NCI-H2107 treated with DMSO at 0.1 percent for 48 hours (cell line): ENCODE measurements at regions not wholly inside any gene's neighbourhood (a gene's known extent, or its start where the extent isn't known, plus 50 kb on each side); places are given as distances from the start of the nearest gene placed in this dataset.
"Not testable (repeated sequence)": the region's sequence is repeated elsewhere in the genome, so short reads cannot be mapped to it uniquely, and the experiment has no call there.

Experiments used
- DNase-seq: peaks from one replicate; lab custom pipeline; 2025; ENCODE audit not compliant: unreplicated experiment; lab: John Stamatoyannopoulos, UW

DNA sequence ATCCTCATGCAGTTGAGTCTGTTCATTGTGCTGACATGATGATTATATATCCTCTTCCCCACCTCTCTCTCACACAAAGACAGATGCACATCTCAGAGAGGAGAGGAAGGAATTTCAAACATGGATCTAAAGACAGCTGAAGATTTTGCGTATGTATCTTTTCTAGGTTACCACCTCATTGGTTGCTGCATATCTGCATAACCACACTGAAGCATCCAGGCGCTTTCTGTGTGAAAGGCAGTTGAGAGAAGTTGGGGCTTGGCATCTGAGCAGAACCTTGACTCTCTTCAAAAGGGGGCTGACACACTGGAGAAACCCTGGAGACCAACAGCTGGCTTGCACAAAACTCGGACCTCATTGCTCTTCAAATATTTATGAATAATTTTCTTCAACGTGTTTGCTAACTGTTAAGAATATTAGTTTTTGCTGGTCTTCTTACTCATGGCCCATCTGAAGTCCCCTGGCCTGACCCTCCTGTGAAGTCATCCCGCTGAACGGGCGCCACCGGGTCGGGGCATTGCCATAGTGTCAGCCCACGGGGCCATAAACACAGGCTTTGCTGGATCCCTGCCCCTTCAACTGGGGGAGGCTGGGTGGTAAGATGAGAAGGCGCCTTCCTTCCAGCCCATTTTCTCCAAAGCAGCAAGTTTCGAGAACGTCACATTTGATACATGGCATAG is 593.2 kb upstream of the CLINT1 start:
- no peak for DNase-seq

DNA sequence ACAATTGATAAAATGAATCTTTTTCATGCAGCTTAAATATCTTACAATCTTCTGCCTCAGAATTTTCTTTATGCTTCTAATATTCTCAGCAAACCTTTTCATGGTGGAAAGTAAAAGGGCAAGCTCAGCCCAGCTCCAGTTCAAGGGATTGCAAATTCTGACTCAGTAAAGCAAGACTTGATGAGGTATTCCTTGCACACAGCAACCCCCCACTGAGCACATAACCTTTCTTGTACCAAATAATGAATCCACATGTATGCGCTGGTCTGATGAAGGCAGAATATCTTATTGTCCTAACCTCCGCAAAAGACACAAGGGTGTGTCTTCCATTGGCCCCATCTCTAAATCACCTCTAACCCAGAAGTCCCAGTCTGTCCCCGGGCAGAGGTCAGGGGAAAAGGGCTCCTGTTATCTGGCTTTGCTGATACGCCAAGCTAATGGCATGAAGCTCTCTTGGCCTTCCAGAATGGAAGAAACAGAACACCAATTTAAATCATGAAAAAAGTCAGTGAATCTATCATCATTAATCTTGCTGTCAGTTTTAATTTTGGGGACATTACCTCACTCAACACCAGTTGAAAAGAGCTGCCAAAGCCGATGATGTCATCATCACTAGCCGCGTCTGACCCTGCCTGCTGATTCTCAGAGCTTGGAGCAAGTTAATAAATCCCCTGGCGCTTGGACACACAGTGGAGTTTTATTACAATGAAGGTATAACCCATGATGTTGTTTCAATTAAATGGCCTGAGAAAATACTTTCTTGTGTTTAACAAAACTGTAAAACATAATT is 592.5 kb upstream of the CLINT1 start:
- no peak for DNase-seq

- DNase-seq = no peak
These were observed 591.8 kb upstream of the CLINT1 start for GRCh38 chr5:158450751-158451171.

GRCh38 chr5:158446761-158447160 is 587.8 kb upstream of the CLINT1 start:
- DNase-seq = not testable (repeated sequence)

GRCh38 chr5:158439204-158439603 is 580.3 kb upstream of the CLINT1 start:
- DNase-seq = not testable (repeated sequence)

GRCh38 chr5:158436271-158437065 is 577.5 kb upstream of the CLINT1 start:
- no peak for DNase-seq

- DNase-seq = no peak
These were observed 576.2 kb upstream of the CLINT1 start for GRCh38 chr5:158435161-158435616.

DNA sequence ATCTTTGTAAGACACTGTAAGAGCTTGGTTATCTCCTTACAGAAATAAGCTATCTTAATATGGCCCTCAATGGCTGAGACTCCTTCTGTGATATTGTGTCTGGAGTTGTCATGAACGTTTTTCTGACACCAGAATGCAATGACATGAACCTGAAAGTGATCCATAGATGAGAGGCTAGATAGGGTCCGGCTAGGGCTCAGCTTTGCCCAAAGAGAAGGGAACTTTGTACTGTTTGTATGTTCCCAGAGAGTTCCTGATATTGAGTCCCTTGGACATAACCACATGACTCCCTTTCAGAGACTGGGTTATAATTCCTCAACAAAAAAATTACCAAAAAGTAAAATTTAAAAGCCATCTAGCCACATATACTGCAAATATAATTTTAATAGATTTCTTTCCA is 575.8 kb upstream of the CLINT1 start:
- DNase-seq = no peak

- no peak for DNase-seq
These were observed 574.7 kb upstream of the CLINT1 start for GRCh38 chr5:158433634-158434033.

DNA sequence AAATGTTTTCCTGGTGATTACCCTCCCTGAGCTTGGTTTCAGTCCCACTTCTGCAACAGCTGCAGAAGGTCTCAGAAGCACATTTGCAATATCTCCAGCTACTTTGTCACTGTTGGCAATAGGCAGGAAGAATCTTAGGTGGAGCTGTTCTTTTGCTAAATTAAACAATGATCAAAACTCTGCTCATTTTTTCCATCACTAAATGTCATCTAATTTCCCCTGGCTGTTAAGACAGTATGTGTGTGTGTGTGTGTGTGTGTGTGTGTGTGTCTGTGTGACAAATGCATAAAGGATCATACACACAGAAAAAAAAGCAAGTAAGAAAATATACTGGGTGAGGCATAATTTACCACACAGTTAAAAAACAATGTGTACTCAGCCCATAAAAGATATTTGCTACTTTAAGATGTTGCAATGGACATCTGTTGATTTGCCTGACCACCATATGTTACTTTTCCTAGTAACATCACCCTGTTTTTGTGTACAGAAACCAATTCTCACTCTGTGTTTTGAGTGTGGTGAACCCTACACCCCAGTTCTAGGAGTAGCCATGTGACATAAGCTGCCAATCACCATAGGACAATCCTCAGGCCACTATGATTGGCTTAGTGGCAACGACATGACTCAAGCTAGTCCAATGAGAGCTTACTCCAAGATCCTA is 572.6 kb upstream of the CLINT1 start:
- DNase-seq = no peak

DNA sequence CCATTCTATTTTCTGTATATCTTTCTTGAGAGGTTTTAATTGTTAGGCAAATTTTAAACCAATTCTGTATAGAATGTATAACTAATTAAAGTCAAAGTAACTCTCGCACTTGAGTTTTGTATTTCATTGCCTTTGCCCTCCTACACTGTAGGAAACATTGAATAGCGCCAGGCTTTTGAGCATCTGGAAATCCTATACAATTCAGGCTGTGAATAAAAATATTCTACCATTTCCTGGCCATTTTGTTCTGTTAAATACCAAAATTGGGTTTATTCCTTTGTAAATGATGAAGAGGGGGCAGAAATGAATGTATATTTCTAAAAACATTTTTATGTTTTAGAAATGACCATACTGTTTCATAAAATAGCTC is 571.8 kb upstream of the CLINT1 start:
- no peak for DNase-seq

DNA sequence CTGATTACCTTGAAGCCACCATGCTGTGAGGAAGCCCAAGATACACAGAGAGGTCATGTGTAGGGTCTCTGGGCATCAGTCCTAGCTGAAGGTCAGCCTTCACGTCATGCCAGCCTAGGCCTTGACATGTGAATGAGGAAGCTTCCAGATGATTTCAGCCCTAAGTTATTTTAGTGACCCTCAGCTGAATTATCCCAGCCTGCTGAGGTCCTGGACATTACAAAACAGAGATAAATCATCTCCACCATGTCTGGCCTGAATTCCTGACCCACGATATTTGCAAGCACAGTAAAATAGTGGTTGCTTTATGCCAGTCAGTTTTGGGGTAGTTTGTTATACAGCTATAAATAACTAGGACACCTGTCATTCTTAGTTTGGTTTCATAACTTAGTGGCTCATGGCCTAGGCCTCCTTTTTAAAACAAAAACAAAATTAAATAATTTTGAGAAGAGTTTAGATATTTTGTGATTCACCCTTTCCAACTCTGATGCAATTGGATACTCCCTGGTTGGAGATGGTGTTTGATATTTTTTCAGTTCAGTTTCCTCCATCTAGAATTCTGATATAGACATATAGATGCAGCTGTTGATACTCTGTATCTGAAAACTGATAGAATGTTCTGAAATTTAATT is 571.3 kb upstream of the CLINT1 start:
- DNase-seq = no peak

- DNase-seq = no peak
These were observed 570.6 kb upstream of the CLINT1 start for GRCh38 chr5:158429564-158429963.

DNA sequence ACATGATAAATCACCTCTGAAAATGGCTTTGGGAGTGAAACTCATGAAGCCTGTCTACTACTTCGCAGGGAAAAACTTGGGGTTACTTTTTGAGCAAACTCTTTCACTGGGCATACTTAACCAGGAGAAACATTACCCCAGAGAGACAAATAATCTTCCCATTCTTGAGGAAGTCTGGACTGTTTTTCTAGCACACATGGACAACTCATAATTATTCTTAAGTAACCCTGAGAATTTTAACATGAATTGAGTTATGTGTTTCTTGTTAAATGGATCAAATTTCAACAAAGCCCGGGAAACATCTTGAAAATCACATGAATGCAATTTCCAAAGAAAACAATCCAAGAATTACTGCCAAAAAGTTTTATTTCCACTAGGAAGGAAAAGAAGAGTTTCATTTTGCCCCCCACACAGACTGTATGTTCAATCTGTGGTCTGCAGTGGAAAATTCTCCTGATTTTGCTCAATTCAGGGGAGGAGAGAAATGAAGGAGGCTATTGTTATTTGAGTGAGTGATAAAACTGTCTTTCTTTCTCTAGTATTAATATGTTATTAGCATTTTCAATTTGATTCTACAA is 564.8 kb upstream of the CLINT1 start:
- DNase-seq = no peak

GRCh38 chr5:158422653-158423515 is 563.9 kb upstream of the CLINT1 start:
- DNase-seq = no peak

GRCh38 chr5:158421319-158421718 is 562.4 kb upstream of the CLINT1 start:
- DNase-seq = no peak

GRCh38 chr5:158419186-158419585 is 560.2 kb upstream of the CLINT1 start:
- DNase-seq = no peak

- no peak for DNase-seq
These were observed 555.8 kb upstream of the CLINT1 start for GRCh38 chr5:158414780-158415179.

- no peak for DNase-seq
These were observed 555.4 kb upstream of the CLINT1 start for GRCh38 chr5:158414333-158414762.
